ENCODE measurements at regions not wholly inside any gene's neighbourhood (a gene's known extent, or its start where the extent isn't known, plus 50 kb on each side); places are given as distances from the start of the nearest gene placed in this dataset.

DNA sequence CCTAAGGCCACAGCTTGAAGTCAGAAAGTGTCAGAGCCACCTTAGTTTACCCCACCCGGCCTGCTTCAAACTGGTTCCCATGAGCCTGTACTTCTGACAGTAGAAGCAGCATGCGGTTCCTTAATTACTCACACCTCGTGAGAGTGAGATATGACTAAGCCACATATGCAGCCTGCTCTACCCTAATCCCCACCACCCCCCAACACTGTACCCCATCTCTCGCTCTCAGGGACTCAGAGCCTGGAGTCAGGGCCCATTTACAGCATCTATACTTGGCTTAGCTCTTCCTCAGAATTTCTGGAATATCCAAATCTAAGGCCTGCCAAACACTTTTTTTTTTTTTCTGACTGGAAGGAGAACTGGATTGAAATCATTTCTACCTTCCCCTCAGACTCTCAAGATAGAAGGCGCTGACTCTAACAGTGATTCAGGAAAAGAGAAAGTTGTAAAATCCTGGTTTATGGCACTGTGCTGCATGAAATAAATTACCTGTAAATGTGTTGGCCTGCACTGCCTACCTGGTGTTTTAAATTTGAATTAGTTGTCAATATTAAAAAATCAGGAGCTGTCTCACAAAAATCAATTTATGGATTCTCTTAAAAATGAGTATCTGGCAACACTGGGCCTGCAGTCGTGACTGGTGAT is 360.0 kb downstream of the RND3 start:
- Histone ChIP-seq H3K4me3 (no peak overlapping the region), H3K4me1 (no peaks in the 10 kb centered on the region), H3K36me3 (no peaks in the 10 kb centered on the region), H3K9me3 (no peaks in the 10 kb centered on the region), H3K27ac (no peak overlapping the region), H3K27me3 (ENCODE audit: low read depth) (no peaks in the 10 kb centered on the region)
- intact Hi-C loops (cut with DNase I) = no loop called here
- no peak for ATAC-seq
- no peak for TF ChIP-seq CTCF (IDR thresholded peaks at IDR 0.05)
- no peak for DNase-seq

- DNase-seq (no peak), ATAC-seq (no peak)
- TF ChIP-seq CTCF (IDR thresholded peaks at IDR 0.05) = no peak
- Histone ChIP-seq H3K27ac (no peak overlapping the region), H3K9me3 (no peaks in the 10 kb centered on the region), H3K27me3 (ENCODE audit: low read depth) (no peaks in the 10 kb centered on the region), H3K36me3 (no peaks in the 10 kb centered on the region), H3K4me1 (no peaks in the 10 kb centered on the region), H3K4me3 (no peak overlapping the region)
- intact Hi-C loops (cut with DNase I) = no loop called here
Observed at GRCh38 chr2:150126839-150127238, 360.6 kb downstream of the RND3 start.

- no peaks in the 10 kb centered on the region for H3K9me3 ChIP-seq
- no peak overlapping the region for H3K4me3 ChIP-seq
- H3K27me3 ChIP-seq (ENCODE audit: low read depth) = no peaks in the 10 kb centered on the region
- TF ChIP-seq CTCF (IDR thresholded peaks at IDR 0.05) = no peak
- DNase-seq (no peak), ATAC-seq (no peak)
- no peaks in the 10 kb centered on the region for H3K36me3 ChIP-seq
- intact Hi-C loops (cut with DNase I) = no loop called here
- no peak overlapping the region for H3K27ac ChIP-seq
- no peaks in the 10 kb centered on the region for H3K4me1 ChIP-seq
Observed at GRCh38 chr2:150126143-150126740, 361.2 kb downstream of the RND3 start.

GRCh38 chr2:150125708-150126107 is 361.8 kb downstream of the RND3 start:
- Histone ChIP-seq H3K36me3 (no peaks in the 10 kb centered on the region), H3K27me3 (ENCODE audit: low read depth) (no peaks in the 10 kb centered on the region), H3K9me3 (no peaks in the 10 kb centered on the region), H3K4me3 (no peak overlapping the region), H3K27ac (no peak overlapping the region), H3K4me1 (no peaks in the 10 kb centered on the region)
- intact Hi-C loops (cut with DNase I) = no loop called here
- no peak for TF ChIP-seq CTCF (IDR thresholded peaks at IDR 0.05)
- no peak for DNase-seq
- ATAC-seq = peak; percentile 9 to 28

DNA sequence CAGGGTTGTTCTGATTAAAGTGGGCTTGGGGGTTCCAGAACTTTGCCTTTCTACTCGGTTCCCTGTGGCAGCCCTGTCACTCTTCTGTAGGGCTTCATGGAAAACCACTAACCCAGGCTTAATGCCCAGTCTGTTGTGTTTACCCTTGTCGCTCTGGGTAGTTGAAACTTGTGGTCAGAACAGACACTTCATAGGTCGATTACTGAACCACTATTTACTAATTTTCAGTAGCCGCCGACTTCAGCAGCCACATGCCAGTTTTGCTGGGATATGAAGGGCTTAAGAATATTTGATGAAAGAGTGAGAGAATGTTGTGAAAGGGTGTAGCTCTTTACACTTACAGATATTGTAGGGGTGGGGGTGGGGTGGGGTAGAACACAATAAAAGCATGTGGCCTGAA is 362.3 kb downstream of the RND3 start:
- intact Hi-C loops (cut with DNase I) = no loop called here
- peaks cover 3% of the 10 kb centered on the region for H3K4me1 ChIP-seq
- DNase-seq (no peak), ATAC-seq (peak; percentile 80 to 89)
- TF ChIP-seq CTCF (IDR thresholded peaks at IDR 0.05) = no peak
- no peak overlapping the region for H3K4me3 ChIP-seq
- no peaks in the 10 kb centered on the region for H3K9me3 ChIP-seq
- H3K36me3 ChIP-seq = no peaks in the 10 kb centered on the region
- H3K27me3 ChIP-seq (ENCODE audit: low read depth) = no peaks in the 10 kb centered on the region
- no peak overlapping the region for H3K27ac ChIP-seq
